ENCODE measurements at regions not wholly inside any gene's neighbourhood (a gene's known extent, or its start where the extent isn't known, plus 50 kb on each side); places are given as distances from the start of the nearest gene placed in this dataset.

DNA sequence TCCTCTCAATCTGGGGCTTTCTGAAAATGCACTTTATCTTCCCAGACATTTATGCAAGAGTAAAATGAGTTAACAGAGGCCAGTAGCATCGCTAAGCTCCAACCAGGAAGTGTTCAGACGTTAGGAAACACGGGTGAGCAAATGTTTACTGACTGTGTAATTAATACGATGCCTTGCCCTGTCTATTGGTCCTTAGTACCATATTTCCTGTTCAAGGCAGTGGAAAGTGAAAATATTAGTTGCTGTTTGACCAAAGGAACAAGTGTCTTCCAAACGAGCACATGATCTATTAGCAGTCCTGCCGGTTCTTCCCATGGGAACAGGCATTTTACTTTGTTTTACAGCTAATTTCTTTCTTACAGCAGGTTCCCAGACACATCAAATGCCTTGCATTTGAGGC, 311.1 kb upstream of the JAG1 start:
- CTCF ChIA-PET (ENCODE audit: unreplicated experiment): interaction anchor here (1.2 kb wide), 1 partner anchor 9 kb away, joined by 3 read pairs; no protein-coding TSS in a partner anchor
- BruUV-seq (replicated peaks): no TSS peak
- H2AFZ ChIP-seq (ENCODE audit: low read length): no peak overlapping the region
- H3K4me3 ChIP-seq (ENCODE audit: low read depth, low read length, poor library complexity, severe bottlenecking): no peak overlapping the region
- no peaks in the 10 kb centered on the region for H3K79me2 ChIP-seq (ENCODE audit: insufficient read depth, low read depth, low read length)
- H3K4me1 ChIP-seq (ENCODE audit: insufficient read depth, low read length, poor library complexity, severe bottlenecking): no peaks in the 10 kb centered on the region
- intact Hi-C loops (cut with micrococcal nuclease; ENCODE audit: unreplicated experiment): no loop called here
- POLR2A ChIA-PET: no interaction called here
- no peaks in the 10 kb centered on the region for H3K36me3 ChIP-seq (ENCODE audit: insufficient read depth, low read length)
- no peak overlapping the region for H3K27ac ChIP-seq (ENCODE audit: low read depth, low read length, poor library complexity, severe bottlenecking)
- no peaks in the 10 kb centered on the region for H3K9me2 ChIP-seq (ENCODE audit: insufficient read depth, low read length)
- no peak for DNase-seq (ENCODE audit: low spot score)
- H4K20me1 ChIP-seq (ENCODE audit: insufficient read depth, low read length): no peaks in the 10 kb centered on the region
- TF ChIP-seq CTCF (conservative IDR thresholded peaks at IDR 0.05; ENCODE audit: low read length) (no peak), EZH2phosphoT487 (IDR thresholded peaks at IDR 0.05; ENCODE audit: borderline replicate concordance, low read depth, low read length) (no peak)
- H3K9me3 ChIP-seq (ENCODE audit: low read length): no peaks in the 10 kb centered on the region
- H3K4me2 ChIP-seq (ENCODE audit: low read length): no peak overlapping the region

DNA sequence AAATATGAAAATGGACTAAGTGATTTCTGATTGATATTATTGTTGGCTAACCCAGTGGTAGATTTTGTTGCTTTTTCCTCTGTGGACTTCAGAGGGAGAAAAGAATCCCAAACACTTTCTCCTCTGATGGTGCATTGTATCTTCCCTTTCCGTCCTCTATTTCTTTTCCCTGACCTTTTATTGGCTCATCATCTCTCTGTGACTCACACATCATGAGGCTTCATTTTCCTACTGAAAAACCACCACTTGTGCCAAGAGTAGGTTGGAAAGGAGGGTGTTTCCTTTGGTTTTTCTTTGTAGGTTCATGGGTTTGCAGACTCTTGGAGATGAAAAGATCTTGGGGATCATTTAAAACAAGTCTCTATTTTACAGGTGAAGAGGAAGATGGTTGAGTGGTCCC, 311.7 kb upstream of the JAG1 start:
- TF ChIP-seq CTCF (conservative IDR thresholded peaks at IDR 0.05; ENCODE audit: low read length) (no peak), EZH2phosphoT487 (IDR thresholded peaks at IDR 0.05; ENCODE audit: borderline replicate concordance, low read depth, low read length) (no peak)
- POLR2A ChIA-PET: no interaction called here

GRCh38 chr20:10986586-10986985, 312.8 kb upstream of the JAG1 start:
- no peak for DNase-seq (ENCODE audit: low spot score)
- Histone ChIP-seq H3K36me3 (ENCODE audit: insufficient read depth, low read length) (no peaks in the 10 kb centered on the region), H2AFZ (ENCODE audit: low read length) (no peak overlapping the region), H3K4me1 (ENCODE audit: insufficient read depth, low read length, poor library complexity, severe bottlenecking) (no peaks in the 10 kb centered on the region), H3K4me2 (ENCODE audit: low read length) (no peak overlapping the region), H4K20me1 (ENCODE audit: insufficient read depth, low read length) (no peaks in the 10 kb centered on the region), H3K79me2 (ENCODE audit: insufficient read depth, low read depth, low read length) (no peaks in the 10 kb centered on the region), H3K9me2 (ENCODE audit: insufficient read depth, low read length) (no peaks in the 10 kb centered on the region), H3K27ac (ENCODE audit: low read depth, low read length, poor library complexity, severe bottlenecking) (no peak overlapping the region), H3K9me3 (ENCODE audit: low read length) (no peaks in the 10 kb centered on the region), H3K4me3 (ENCODE audit: low read depth, low read length, poor library complexity, severe bottlenecking) (no peak overlapping the region)
- BruUV-seq (replicated peaks): no TSS peak
- ChIA-PET CTCF (ENCODE audit: unreplicated experiment) (no interaction called here), POLR2A (interaction anchor here (1.0 kb wide), 1 partner anchor 13 kb away, joined by 4 read pairs; no protein-coding TSS in a partner anchor)
- TF ChIP-seq CTCF (conservative IDR thresholded peaks at IDR 0.05; ENCODE audit: low read length): no peak
- TF ChIP-seq EZH2phosphoT487 (IDR thresholded peaks at IDR 0.05; ENCODE audit: borderline replicate concordance, low read depth, low read length): no peak
- intact Hi-C loops (cut with micrococcal nuclease; ENCODE audit: unreplicated experiment): no loop called here

More for the DNA sequence above, 311.7 kb upstream of the JAG1 start:
- no peaks in the 10 kb centered on the region for H3K36me3 ChIP-seq (ENCODE audit: insufficient read depth, low read length)
- H3K4me1 ChIP-seq (ENCODE audit: insufficient read depth, low read length, poor library complexity, severe bottlenecking): no peaks in the 10 kb centered on the region
- no peaks in the 10 kb centered on the region for H3K9me2 ChIP-seq (ENCODE audit: insufficient read depth, low read length)
- no peak overlapping the region for H3K4me3 ChIP-seq (ENCODE audit: low read depth, low read length, poor library complexity, severe bottlenecking)
- H3K27ac ChIP-seq (ENCODE audit: low read depth, low read length, poor library complexity, severe bottlenecking): no peak overlapping the region
- H3K4me2 ChIP-seq (ENCODE audit: low read length): no peak overlapping the region
- DNase-seq (ENCODE audit: low spot score): no peak
- no peak overlapping the region for H2AFZ ChIP-seq (ENCODE audit: low read length)
- intact Hi-C loops (cut with micrococcal nuclease; ENCODE audit: unreplicated experiment): no loop called here
- no peaks in the 10 kb centered on the region for H3K79me2 ChIP-seq (ENCODE audit: insufficient read depth, low read depth, low read length)
- H4K20me1 ChIP-seq (ENCODE audit: insufficient read depth, low read length): no peaks in the 10 kb centered on the region
- no peaks in the 10 kb centered on the region for H3K9me3 ChIP-seq (ENCODE audit: low read length)
- no TSS peak for BruUV-seq (replicated peaks)
- CTCF ChIA-PET (ENCODE audit: unreplicated experiment): interaction anchor here (1.2 kb wide), 1 partner anchor 9 kb away, joined by 3 read pairs; no protein-coding TSS in a partner anchor
